Endodermal cell (in vitro differentiated cells): ENCODE measurements at regions not wholly inside any gene's neighbourhood (a gene's known extent, or its start where the extent isn't known, plus 50 kb on each side); places are given as distances from the start of the nearest gene placed in this dataset.
"Not testable (repeated sequence)": the region's sequence is repeated elsewhere in the genome, so short reads cannot be mapped to it uniquely, and the experiment has no call there.

Source experiments
- DNase-seq: peaks from one replicate; pipeline ENCODE4 v3.0.0-alpha.2; 2017
- H3K27ac ChIP-seq: 2 replicates; pipeline ENCODE4 v1.5.1; 2013; ENCODE audit warnings: mild to moderate bottlenecking, low read depth, low read length, moderate library complexity
- H3K27me3 ChIP-seq: 2 replicates; pipeline ENCODE4 v1.6.1; 2013; ENCODE audit warnings: mild to moderate bottlenecking, low read length, moderate library complexity; ENCODE audit not compliant: insufficient read depth, control insufficient read depth, poor library complexity, severe bottlenecking
- H3K36me3 ChIP-seq: 2 replicates; pipeline ENCODE4 v1.7.0; 2013; ENCODE audit warnings: mild to moderate bottlenecking, low read length, moderate library complexity; ENCODE audit not compliant: control insufficient read depth, insufficient read depth
- H3K4me1 ChIP-seq: one replicate; pipeline ENCODE4 v1.7.0; 2013; ENCODE audit warnings: low read length; ENCODE audit not compliant: control insufficient read depth, insufficient read depth
- H3K4me3 ChIP-seq: 2 replicates; pipeline ENCODE4 v1.5.1; 2013; ENCODE audit warnings: mild to moderate bottlenecking, low read length, moderate library complexity
- H3K9ac ChIP-seq: 2 replicates; pipeline ENCODE4 v1.6.1; 2013; ENCODE audit warnings: mild to moderate bottlenecking, low read length, moderate library complexity; ENCODE audit not compliant: poor library complexity, severe bottlenecking; ENCODE audit errors: extremely low read depth
- H3K9me3 ChIP-seq: 2 replicates; pipeline ENCODE4 v1.6.1; 2013; ENCODE audit warnings: mild to moderate bottlenecking, low read length, moderate library complexity; ENCODE audit not compliant: control insufficient read depth
- H3K27ac Mint-ChIP-seq: 2 replicates; pipeline ENCODE4 v1.8.0; 2020; ENCODE audit warnings: mixed read lengths
- H3K27me3 Mint-ChIP-seq: 2 replicates; pipeline ENCODE4 v1.8.0; 2021; ENCODE audit warnings: mild to moderate bottlenecking, mixed read lengths; ENCODE audit not compliant: insufficient read depth
- H3K36me3 Mint-ChIP-seq: 2 replicates; pipeline ENCODE4 v1.8.0; 2020; ENCODE audit warnings: low read depth, mixed read lengths
- H3K4me1 Mint-ChIP-seq: 2 replicates; pipeline ENCODE4 v1.8.0; 2020; ENCODE audit warnings: mixed read lengths
- H3K4me3 Mint-ChIP-seq: 2 replicates; pipeline ENCODE4 v1.8.0; 2020; ENCODE audit warnings: mild to moderate bottlenecking, moderate library complexity, mixed read lengths
- H3K9me3 Mint-ChIP-seq: 2 replicates; pipeline ENCODE4 v1.8.0; 2020; ENCODE audit warnings: mild to moderate bottlenecking, mixed read lengths
- WGBS, 2 experiments: methylation state at CpG; one replicate each; pipeline versions ENCODE4 v1.1.5 to v1.1.7; 2013; ENCODE audit warnings: missing lambda C conversion rate in 2 of 2, mixed read lengths in 1 of 2; ENCODE audit not compliant: insufficient coverage in 1 of 2, insufficient read length in 1 of 2; 5-methylcytosine and 5-hydroxymethylcytosine counted together
- TF ChIP-seq, protein P1 (sequence below): fragments of 200-600 bp; sonication (generic); conservative IDR thresholded peaks from 2 replicates; pipeline ENCODE4 v1.5.0; 2021; ENCODE audit warnings: antibody characterized with exemption, mild to moderate bottlenecking

DNA sequence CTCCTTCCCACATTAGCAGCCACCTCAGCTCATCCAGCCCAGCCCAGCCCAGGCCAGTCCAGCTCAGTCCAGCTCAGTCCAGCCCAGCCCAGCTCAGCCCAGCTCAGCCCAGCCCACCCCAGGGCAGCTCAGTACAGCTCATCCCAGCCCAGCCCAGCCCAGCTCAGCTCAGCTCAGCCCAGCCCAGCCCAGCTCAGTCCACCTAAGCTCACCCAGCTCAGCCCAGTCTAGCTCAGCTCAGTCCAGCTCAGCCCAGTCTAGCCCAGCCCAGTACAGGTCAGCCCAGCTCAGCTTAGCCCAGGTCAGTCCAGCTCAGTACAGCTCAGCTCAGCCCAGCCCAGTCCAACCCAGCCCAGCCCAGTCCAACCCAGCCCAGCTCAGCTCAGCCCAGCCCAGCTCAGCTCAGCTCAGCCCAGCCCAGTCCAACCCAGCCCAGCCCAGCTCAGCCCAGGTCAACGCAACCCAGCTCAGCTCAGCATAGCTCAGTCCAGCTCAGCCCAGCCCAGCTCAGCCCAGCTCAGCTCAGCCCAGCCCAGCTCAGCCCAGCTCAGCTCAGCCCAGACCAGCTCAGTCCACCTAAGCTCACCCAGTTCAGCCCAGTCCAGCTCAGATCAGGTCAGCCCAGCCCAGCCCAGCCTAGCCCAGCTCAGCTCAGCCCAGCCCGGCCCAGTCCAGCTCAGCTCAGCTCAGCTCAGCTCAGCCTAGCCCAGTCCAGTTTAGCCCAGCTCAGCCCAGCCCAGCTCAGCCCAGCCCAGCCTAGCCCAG lies 63.0 kb downstream of the TMEM121 start:
- WGBS, 2 experiments = 87% methylated on average over 2 of the region's 2 CpGs; no CpG with 5 or more reads in 1 of the 2 experiments
- Histone ChIP-seq H3K27me3 (no peaks in the 10 kb centered on the region), H3K27ac (no peak overlapping the region), H3K9ac (no peak overlapping the region), H3K4me1 (no peaks in the 10 kb centered on the region), H3K4me3 (no peak overlapping the region), H3K9me3 (no peaks in the 10 kb centered on the region), H3K36me3 (no peaks in the 10 kb centered on the region)
- Mint-ChIP-seq H3K4me3 (no peak overlapping the region), H3K4me1 (no peaks in the 10 kb centered on the region), H3K27ac (no peak overlapping the region), H3K36me3 (no peaks in the 10 kb centered on the region), H3K27me3 (no peaks in the 10 kb centered on the region), H3K9me3 (peaks cover 40% of the 10 kb centered on the region)
- DNase-seq = no peak
- TF ChIP-seq, protein P1, sequence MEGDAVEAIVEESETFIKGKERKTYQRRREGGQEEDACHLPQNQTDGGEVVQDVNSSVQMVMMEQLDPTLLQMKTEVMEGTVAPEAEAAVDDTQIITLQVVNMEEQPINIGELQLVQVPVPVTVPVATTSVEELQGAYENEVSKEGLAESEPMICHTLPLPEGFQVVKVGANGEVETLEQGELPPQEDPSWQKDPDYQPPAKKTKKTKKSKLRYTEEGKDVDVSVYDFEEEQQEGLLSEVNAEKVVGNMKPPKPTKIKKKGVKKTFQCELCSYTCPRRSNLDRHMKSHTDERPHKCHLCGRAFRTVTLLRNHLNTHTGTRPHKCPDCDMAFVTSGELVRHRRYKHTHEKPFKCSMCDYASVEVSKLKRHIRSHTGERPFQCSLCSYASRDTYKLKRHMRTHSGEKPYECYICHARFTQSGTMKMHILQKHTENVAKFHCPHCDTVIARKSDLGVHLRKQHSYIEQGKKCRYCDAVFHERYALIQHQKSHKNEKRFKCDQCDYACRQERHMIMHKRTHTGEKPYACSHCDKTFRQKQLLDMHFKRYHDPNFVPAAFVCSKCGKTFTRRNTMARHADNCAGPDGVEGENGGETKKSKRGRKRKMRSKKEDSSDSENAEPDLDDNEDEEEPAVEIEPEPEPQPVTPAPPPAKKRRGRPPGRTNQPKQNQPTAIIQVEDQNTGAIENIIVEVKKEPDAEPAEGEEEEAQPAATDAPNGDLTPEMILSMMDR = no peak

DNA sequence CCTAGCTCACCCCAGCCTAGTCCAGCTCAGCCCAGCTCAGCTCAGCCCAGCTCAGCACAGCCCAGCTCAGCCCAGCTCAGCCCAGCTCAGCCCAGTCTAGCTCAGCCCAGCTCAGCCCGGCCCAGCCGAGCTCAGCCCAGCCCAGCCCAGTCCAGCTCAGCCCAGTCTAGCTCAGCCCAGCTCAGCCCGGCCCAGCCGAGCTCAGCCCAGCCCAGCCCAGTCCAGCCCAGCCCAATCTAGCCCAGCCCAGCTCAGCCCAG lies 63.5 kb downstream of the TMEM121 start:
- H3K27ac Mint-ChIP-seq, H3K4me3 ChIP-seq, H3K4me1 Mint-ChIP-seq, DNase-seq, H3K36me3 ChIP-seq, H3K27me3 ChIP-seq, H3K9me3 ChIP-seq, H3K4me1 ChIP-seq, H3K27ac ChIP-seq, H3K27me3 Mint-ChIP-seq, H3K36me3 Mint-ChIP-seq, H3K4me3 Mint-ChIP-seq, H3K9ac ChIP-seq: not testable (repeated sequence)
- peaks cover 40% of the 10 kb centered on the region for H3K9me3 Mint-ChIP-seq
- 63% methylated on average over 4 of the region's 4 CpGs; no CpG with 5 or more reads in 1 of the 2 experiments for WGBS, 2 experiments

DNA sequence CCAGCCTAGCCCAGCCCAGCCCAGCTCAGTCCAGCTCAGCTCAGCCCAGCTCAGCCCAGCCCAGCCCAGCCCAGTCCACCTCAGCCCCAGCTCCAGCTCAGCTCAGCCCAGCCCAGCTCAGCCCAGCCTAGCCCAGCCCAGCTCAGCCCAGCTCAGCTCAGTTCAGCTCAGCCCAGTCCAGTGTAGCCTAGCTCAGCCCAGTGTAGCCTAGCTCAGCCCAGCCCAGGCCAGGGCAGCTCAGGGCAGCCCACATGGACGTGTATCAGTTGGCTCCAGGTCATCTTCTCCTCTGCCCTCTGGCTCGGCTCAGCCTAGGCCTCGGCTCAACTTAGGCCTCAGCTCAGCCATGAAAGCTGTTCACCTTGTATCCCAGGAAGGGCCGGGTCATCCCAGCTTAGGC lies 64.7 kb downstream of the TMEM121 start:
- H3K27ac ChIP-seq = no peak overlapping the region
- H3K4me3 Mint-ChIP-seq = no peak overlapping the region
- H3K9me3 Mint-ChIP-seq = peaks cover 39% of the 10 kb centered on the region
- no peaks in the 10 kb centered on the region for H3K27me3 Mint-ChIP-seq
- no peaks in the 10 kb centered on the region for H3K36me3 Mint-ChIP-seq
- no peaks in the 10 kb centered on the region for H3K9me3 ChIP-seq
- DNase-seq = no peak
- no peaks in the 10 kb centered on the region for H3K27me3 ChIP-seq
- H3K4me3 ChIP-seq = no peak overlapping the region
- no peaks in the 10 kb centered on the region for H3K36me3 ChIP-seq
- no peaks in the 10 kb centered on the region for H3K4me1 Mint-ChIP-seq
- no peak overlapping the region for H3K9ac ChIP-seq
- TF ChIP-seq, protein P1 = no peak
- 70 to 80% methylated on average over 2 to 4 of the region's 4 CpGs for whole genome bisulfite sequencing, 2 experiments
- no peaks in the 10 kb centered on the region for H3K4me1 ChIP-seq
- H3K27ac Mint-ChIP-seq = no peak overlapping the region

DNA sequence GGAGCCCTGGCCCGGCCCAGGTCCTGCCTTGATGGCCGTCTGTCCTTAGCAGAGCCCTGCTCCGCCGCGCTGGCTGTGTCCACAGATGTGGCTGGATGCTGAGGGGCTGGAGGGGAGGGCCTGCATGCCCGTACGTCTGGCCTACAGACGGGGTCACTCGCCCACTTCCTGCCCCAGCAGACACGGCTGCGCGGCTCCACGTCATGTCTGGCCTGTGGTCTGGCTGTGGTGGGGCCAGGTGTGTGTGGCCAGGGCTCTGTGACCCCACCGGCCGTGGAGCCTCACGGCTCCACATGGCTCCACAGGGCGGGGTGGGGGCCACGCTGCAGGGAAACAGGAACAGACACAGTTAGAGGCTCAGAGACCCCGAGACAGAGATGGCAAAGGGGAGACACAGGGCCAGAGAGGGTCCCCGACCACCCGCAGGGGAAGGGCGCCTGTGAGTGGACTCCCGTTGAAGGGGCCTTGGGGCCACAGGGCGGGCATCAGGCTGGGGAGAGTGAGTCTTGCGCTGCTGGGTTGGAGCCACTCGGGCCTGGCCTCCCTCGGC lies 65.5 kb downstream of the TMEM121 start:
- WGBS, 2 experiments = 81 to 85% methylated on average over 7 to 27 of the region's 27 CpGs
- not testable (repeated sequence) for H3K36me3 Mint-ChIP-seq, H3K27me3 ChIP-seq, H3K27me3 Mint-ChIP-seq, H3K4me3 Mint-ChIP-seq, DNase-seq, H3K4me1 Mint-ChIP-seq, H3K27ac ChIP-seq, H3K9me3 ChIP-seq, H3K36me3 ChIP-seq, H3K9ac ChIP-seq, H3K4me1 ChIP-seq, H3K4me3 ChIP-seq, H3K27ac Mint-ChIP-seq
- H3K9me3 Mint-ChIP-seq = peaks cover 44% of the 10 kb centered on the region

DNA sequence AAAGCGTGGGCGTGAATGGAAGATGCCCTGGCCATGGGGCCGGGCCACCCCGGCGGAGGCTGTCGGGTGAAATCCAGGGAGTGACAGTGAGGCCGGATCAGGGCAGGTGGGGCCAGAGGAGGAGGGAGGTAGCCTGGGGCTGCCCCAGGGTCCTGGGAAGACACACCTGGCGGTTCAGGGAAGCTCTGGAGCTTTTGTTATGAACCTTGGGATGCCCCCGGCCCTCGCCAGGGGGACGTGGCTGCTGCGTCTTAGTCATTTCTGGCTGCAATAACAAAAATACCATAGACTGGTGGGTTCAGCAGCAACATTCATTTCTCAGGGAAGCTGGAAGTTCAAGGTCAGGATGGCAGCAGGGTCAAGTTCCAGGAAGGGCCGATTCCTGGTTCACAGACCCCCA lies 66.3 kb downstream of the TMEM121 start:
- not testable (repeated sequence) for H3K4me1 Mint-ChIP-seq, H3K27me3 Mint-ChIP-seq, H3K36me3 Mint-ChIP-seq, H3K4me1 ChIP-seq, H3K9ac ChIP-seq, H3K36me3 ChIP-seq, H3K4me3 Mint-ChIP-seq, H3K9me3 ChIP-seq, H3K27ac Mint-ChIP-seq, DNase-seq, H3K27ac ChIP-seq, H3K27me3 ChIP-seq, H3K4me3 ChIP-seq
- peaks cover 41% of the 10 kb centered on the region for H3K9me3 Mint-ChIP-seq
- 67 to 95% methylated on average over 1 to 5 of the region's 13 CpGs for WGBS, 2 experiments

DNA sequence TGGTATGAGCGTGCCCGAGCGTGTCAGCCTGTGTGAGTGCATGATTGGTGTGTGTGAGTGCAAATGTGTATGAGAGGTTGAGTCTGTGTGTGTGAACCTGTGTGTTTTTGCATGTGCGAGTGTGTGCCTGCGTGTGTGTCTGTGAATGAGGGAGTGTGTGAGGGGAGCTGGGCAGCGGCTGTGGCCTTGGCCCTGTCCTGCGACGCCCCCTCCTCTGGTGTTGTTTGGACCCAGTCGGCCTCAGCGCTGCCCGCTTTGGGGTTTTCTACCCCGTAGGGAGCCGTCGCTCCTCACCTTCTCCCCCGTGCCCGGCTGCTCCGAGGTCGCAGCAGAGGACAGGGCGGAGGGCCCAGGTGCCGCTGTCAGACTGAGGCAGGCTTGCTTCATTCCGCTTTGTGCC lies 69.0 kb downstream of the TMEM121 start:
- peaks cover 35% of the 10 kb centered on the region for H3K9me3 Mint-ChIP-seq
- not testable (repeated sequence) for H3K4me1 Mint-ChIP-seq, H3K4me3 ChIP-seq, H3K36me3 ChIP-seq, H3K4me3 Mint-ChIP-seq, H3K9ac ChIP-seq, H3K36me3 Mint-ChIP-seq, H3K27ac ChIP-seq, H3K27me3 Mint-ChIP-seq, H3K4me1 ChIP-seq, H3K27ac Mint-ChIP-seq, H3K27me3 ChIP-seq, H3K9me3 ChIP-seq, DNase-seq
- WGBS, 2 experiments = no CpG with 5 or more reads among the region's 21 CpGs
